GM19035 (cell line): ENCODE measurements at regions not wholly inside any gene's neighbourhood (a gene's known extent, or its start where the extent isn't known, plus 50 kb on each side); places are given as distances from the start of the nearest gene placed in this dataset.
"Not testable (repeated sequence)": the region's sequence is repeated elsewhere in the genome, so short reads cannot be mapped to it uniquely, and the experiment has no call there.

Experiments
- ATAC-seq: cut with Tn5 transposase; IDR thresholded peaks from one replicate; pipeline ENCODE4 v1.9.1; 2021; ENCODE audit not compliant: unreplicated experiment

GRCh38 chr1:215028954-215029353 lies 53.6 kb upstream of the KCNK2 start:
- no peak for ATAC-seq

- ATAC-seq = not testable (repeated sequence)
Measured at GRCh38 chr1:215030581-215030980, 52.0 kb upstream of the KCNK2 start.

- ATAC-seq = no peak
Measured at GRCh38 chr1:215031392-215031791, 51.1 kb upstream of the KCNK2 start.
